ENCODE measurements at regions not wholly inside any gene's neighbourhood (a gene's known extent, or its start where the extent isn't known, plus 50 kb on each side); places are given as distances from the start of the nearest gene placed in this dataset.

GRCh38 chr1:67609577-67610341, 75.2 kb upstream of the GADD45A start:
- no peak for TF ChIP-seq POLR2A (IDR thresholded peaks at IDR 0.05; ENCODE audit: borderline replicate concordance, extremely low read depth, insufficient read depth, insufficient read length)
- no peak for TF ChIP-seq CTCF (IDR thresholded peaks at IDR 0.05 in 2 of 3, conservative IDR thresholded peaks at IDR 0.05 in 1 of 3; ENCODE audit: borderline replicate concordance in 1 of 3, insufficient read depth in 1 of 3, low read depth in 2 of 3, low read length in 2 of 3)
